Calu3 (cell line): ENCODE measurements at regions not wholly inside any gene's neighbourhood (a gene's known extent, or its start where the extent isn't known, plus 50 kb on each side); places are given as distances from the start of the nearest gene placed in this dataset.

Experiments used
- BruUV-seq: library from RNA; stranded (reverse); fragments of 400-500 nt; replicated peaks from 2 replicates; lab custom pipeline; 2021; lab: Mats Ljungman, UMichigan
- CTCF ChIA-PET: fragments of 300-600 bp; sonication (Branson Sonifier 250); formaldehyde crosslinking; loops from one replicate; lab custom pipeline; 2022; ENCODE audit warnings: antibody characterized with exemption; lab: Charles Lee
- DNase-seq: peaks from one replicate; pipeline ENCODE4 v3.0.0; 2022
- H3K27ac Mint-ChIP-seq: one replicate; pipeline ENCODE4 v1.8.0; 2022; ENCODE audit warnings: mixed read lengths; ENCODE audit not compliant: unreplicated experiment
- H3K27me3 Mint-ChIP-seq: one replicate; pipeline ENCODE4 v1.8.0; 2022; ENCODE audit warnings: mixed read lengths; ENCODE audit not compliant: unreplicated experiment
- H3K36me3 Mint-ChIP-seq: one replicate; pipeline ENCODE4 v1.8.0; 2022; ENCODE audit warnings: mild to moderate bottlenecking, moderate library complexity, mixed read lengths; ENCODE audit not compliant: insufficient read depth, unreplicated experiment
- H3K4me1 Mint-ChIP-seq: one replicate; pipeline ENCODE4 v1.8.0; 2022; ENCODE audit warnings: mild to moderate bottlenecking, low read depth, mixed read lengths; ENCODE audit not compliant: unreplicated experiment
- H3K4me3 Mint-ChIP-seq: one replicate; pipeline ENCODE4 v1.8.0; 2022; ENCODE audit warnings: mild to moderate bottlenecking, low read depth, moderate library complexity, mixed read lengths; ENCODE audit not compliant: unreplicated experiment
- H3K9me3 Mint-ChIP-seq: one replicate; pipeline ENCODE4 v1.8.0; 2022; ENCODE audit warnings: low read depth, mixed read lengths; ENCODE audit not compliant: unreplicated experiment
- intact Hi-C: fragments of 100-400 bp; cut with micrococcal nuclease; formaldehyde crosslinking; loops from one replicate; pipeline ENCODE4 v1.10.0; 2022; ENCODE audit not compliant: unreplicated experiment
- TF ChIP-seq, protein P1 (sequence below): fragments of 200-600 bp; IDR thresholded peaks from one replicate; pipeline ENCODE4 v1.8.0; 2022; ENCODE audit warnings: antibody characterized with exemption; ENCODE audit not compliant: unreplicated experiment

DNA sequence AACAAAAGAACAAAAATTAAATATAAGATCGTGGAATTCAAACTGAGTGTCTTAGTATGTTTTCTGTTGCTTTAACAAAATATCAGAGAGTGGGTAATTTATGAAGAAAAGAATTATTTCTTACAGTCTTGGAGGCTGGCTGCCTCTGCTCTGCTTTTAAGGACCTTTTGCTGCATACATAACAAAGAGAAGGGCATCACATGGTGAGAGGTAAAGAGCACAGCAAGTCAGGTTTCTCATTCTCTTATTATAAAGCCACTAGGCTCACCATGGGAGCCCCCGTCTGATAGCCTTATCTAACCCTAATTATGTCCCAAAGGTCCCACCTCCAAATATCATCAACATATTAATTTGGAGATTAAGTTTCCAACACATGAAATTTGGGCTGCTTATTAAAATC lies 231.3 kb downstream of the SLITRK6 start:
- BruUV-seq, result no TSS peak
- no peaks in the 10 kb centered on the region for H3K9me3 Mint-ChIP-seq
- no peak overlapping the region for H3K27ac Mint-ChIP-seq
- DNase-seq, result no peak
- H3K4me1 Mint-ChIP-seq, result no peaks in the 10 kb centered on the region
- CTCF ChIA-PET, result no interaction called here
- H3K27me3 Mint-ChIP-seq, result no peaks in the 10 kb centered on the region
- no peak overlapping the region for H3K4me3 Mint-ChIP-seq
- TF ChIP-seq, protein P1, sequence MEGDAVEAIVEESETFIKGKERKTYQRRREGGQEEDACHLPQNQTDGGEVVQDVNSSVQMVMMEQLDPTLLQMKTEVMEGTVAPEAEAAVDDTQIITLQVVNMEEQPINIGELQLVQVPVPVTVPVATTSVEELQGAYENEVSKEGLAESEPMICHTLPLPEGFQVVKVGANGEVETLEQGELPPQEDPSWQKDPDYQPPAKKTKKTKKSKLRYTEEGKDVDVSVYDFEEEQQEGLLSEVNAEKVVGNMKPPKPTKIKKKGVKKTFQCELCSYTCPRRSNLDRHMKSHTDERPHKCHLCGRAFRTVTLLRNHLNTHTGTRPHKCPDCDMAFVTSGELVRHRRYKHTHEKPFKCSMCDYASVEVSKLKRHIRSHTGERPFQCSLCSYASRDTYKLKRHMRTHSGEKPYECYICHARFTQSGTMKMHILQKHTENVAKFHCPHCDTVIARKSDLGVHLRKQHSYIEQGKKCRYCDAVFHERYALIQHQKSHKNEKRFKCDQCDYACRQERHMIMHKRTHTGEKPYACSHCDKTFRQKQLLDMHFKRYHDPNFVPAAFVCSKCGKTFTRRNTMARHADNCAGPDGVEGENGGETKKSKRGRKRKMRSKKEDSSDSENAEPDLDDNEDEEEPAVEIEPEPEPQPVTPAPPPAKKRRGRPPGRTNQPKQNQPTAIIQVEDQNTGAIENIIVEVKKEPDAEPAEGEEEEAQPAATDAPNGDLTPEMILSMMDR, result no peak
- intact Hi-C loops, result no loop called here
- no peaks in the 10 kb centered on the region for H3K36me3 Mint-ChIP-seq

GRCh38 chr13:85565652-85566051 lies 233.6 kb downstream of the SLITRK6 start:
- no TSS peak for BruUV-seq
- no peaks in the 10 kb centered on the region for H3K9me3 Mint-ChIP-seq
- H3K27ac Mint-ChIP-seq, result no peak overlapping the region
- no peak for DNase-seq
- H3K36me3 Mint-ChIP-seq, result no peaks in the 10 kb centered on the region
- TF ChIP-seq, protein P1, result no peak
- no peaks in the 10 kb centered on the region for H3K27me3 Mint-ChIP-seq
- CTCF ChIA-PET, result no interaction called here
- intact Hi-C loops, result no loop called here
- H3K4me1 Mint-ChIP-seq, result no peaks in the 10 kb centered on the region
- no peak overlapping the region for H3K4me3 Mint-ChIP-seq

DNA sequence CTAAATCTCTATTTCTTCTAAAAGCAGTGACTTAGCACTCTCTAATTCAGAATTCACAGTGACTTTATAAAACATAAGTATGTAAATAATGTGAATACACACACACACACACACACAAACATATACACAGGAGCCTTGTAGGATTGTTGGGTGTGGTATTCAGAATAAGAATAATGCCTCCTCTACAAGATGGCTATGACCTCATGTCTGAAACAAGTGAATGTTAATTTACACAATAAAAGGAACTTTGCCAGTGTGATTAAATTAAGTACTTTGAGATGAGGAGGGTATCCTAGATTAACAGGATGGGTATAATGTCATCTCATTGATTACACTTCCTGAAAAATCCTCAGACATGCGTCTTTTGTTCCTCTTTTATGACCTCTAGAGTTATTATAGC lies 234.6 kb downstream of the SLITRK6 start:
- intact Hi-C loops, result no loop called here
- Mint-ChIP-seq H3K4me1 (no peaks in the 10 kb centered on the region), H3K36me3 (no peaks in the 10 kb centered on the region), H3K27me3 (no peaks in the 10 kb centered on the region), H3K27ac (no peak overlapping the region), H3K4me3 (no peak overlapping the region), H3K9me3 (no peaks in the 10 kb centered on the region)
- no peak for DNase-seq
- BruUV-seq, result no TSS peak
- CTCF ChIA-PET, result no interaction called here
- TF ChIP-seq, protein P1, result no peak

DNA sequence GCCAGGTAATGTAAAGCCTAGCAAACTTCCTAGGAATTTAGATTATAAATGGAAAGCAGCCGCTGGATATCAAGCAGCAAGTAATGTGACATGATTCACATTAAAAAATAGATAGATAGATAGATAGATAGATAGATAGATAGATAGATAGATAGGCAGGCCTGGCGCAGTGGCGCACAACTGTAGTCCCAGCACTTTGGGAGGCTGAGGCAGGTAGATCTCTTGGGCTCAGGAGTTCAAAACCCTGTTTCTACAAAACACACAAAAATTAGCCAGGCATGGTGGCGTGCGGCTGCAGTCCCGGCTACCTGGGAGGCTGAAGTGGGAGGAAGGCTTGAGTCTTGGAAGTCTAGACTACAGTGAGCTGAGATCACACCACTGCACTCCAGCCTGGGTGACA lies 236.9 kb downstream of the SLITRK6 start:
- H3K27ac Mint-ChIP-seq, result no peak overlapping the region
- H3K36me3 Mint-ChIP-seq, result no peaks in the 10 kb centered on the region
- no TSS peak for BruUV-seq
- CTCF ChIA-PET, result no interaction called here
- H3K4me1 Mint-ChIP-seq, result no peaks in the 10 kb centered on the region
- no peaks in the 10 kb centered on the region for H3K27me3 Mint-ChIP-seq
- no peaks in the 10 kb centered on the region for H3K9me3 Mint-ChIP-seq
- no peak overlapping the region for H3K4me3 Mint-ChIP-seq
- intact Hi-C loops, result no loop called here
- no peak for DNase-seq
- TF ChIP-seq, protein P1, result no peak
